PC-9 (cell line): ENCODE measurements at regions not wholly inside any gene's neighbourhood (a gene's known extent, or its start where the extent isn't known, plus 50 kb on each side); places are given as distances from the start of the nearest gene placed in this dataset.

Source experiments
- BruUV-seq: library from RNA; stranded (reverse); fragments of 400-500 nt; replicated peaks from 2 replicates; lab custom pipeline; 2021; lab: Mats Ljungman, UMichigan
- CTCF ChIA-PET: fragments of 300-600 bp; sonication (Branson Sonifier 250); formaldehyde crosslinking; loops from one replicate; lab custom pipeline; 2022; ENCODE audit warnings: antibody characterized with exemption; lab: Charles Lee
- POLR2A ChIA-PET: fragments of 300-600 bp; sonication (Branson Sonifier 250); formaldehyde crosslinking; loops from one replicate; lab custom pipeline; 2022; ENCODE audit warnings: antibody characterized with exemption; ENCODE audit not compliant: unreplicated experiment; lab: Charles Lee
- DNase-seq, 2 experiments: peaks; one replicate each; pipeline versions ENCODE4 v3.0.0 to v3.0.0-alpha.2; 2015 to 2022; ENCODE audit warnings: mixed read lengths in 1 of 2
- H2AFZ ChIP-seq: fragments of 200-600 bp; sonication (generic); 2 replicates; pipeline ENCODE4 v1.8.1; 2017; ENCODE audit warnings: antibody characterized with exemption
- H3F3A ChIP-seq: fragments of 200-600 bp; sonication (generic); 2 replicates; pipeline ENCODE4 v1.8.1; 2017; ENCODE audit warnings: antibody characterized with exemption, mild to moderate bottlenecking, low read depth; ENCODE audit not compliant: insufficient read depth
- H3K27ac ChIP-seq: fragments of 200-600 bp; sonication (generic); 2 replicates; pipeline ENCODE4 v1.6.1; 2016; ENCODE audit warnings: mixed run types
- H3K27me3 ChIP-seq: fragments of 200-600 bp; sonication (generic); 2 replicates; pipeline ENCODE4 v1.6.1; 2016; ENCODE audit warnings: low read depth, mixed run types; ENCODE audit not compliant: insufficient read depth
- H3K36me3 ChIP-seq: fragments of 200-600 bp; sonication (generic); 2 replicates; pipeline ENCODE4 v1.6.1; 2016; ENCODE audit warnings: low read depth, mixed run types
- H3K4me1 ChIP-seq: fragments of 200-600 bp; sonication (generic); replicated peaks from 2 replicates; pipeline ENCODE4 v1.6.1; 2016; ENCODE audit warnings: mixed run types; ENCODE audit not compliant: insufficient read depth
- H3K4me2 ChIP-seq: fragments of 200-600 bp; sonication (generic); 2 replicates; pipeline ENCODE4 v1.6.1; 2017; ENCODE audit warnings: mixed run types
- H3K4me3 ChIP-seq: fragments of 200-600 bp; sonication (generic); 2 replicates; pipeline ENCODE4 v1.6.1; 2016; ENCODE audit warnings: mixed run types
- H3K79me2 ChIP-seq: fragments of 200-600 bp; sonication (generic); 2 replicates; pipeline ENCODE4 v1.6.1; 2017; ENCODE audit warnings: low read depth, mixed run types
- H3K9me2 ChIP-seq: fragments of 200-600 bp; sonication (generic); 2 replicates; pipeline ENCODE4 v1.8.1; 2017; ENCODE audit warnings: mild to moderate bottlenecking; ENCODE audit not compliant: insufficient read depth
- H3K9me3 ChIP-seq: fragments of 200-600 bp; sonication (generic); 2 replicates; pipeline ENCODE4 v1.8.1; 2016; ENCODE audit warnings: low read depth; ENCODE audit not compliant: insufficient read depth
- H4K20me1 ChIP-seq: fragments of 200-600 bp; sonication (generic); 2 replicates; pipeline ENCODE4 v1.8.1; 2017; ENCODE audit not compliant: insufficient read depth
- CTCF ChIP-seq: fragments of 200-600 bp; sonication (generic); conservative IDR thresholded peaks from 2 replicates; pipeline ENCODE4 v1.6.1; 2017; ENCODE audit warnings: mixed run types, antibody characterized with exemption, mild to moderate bottlenecking, moderate library complexity
- EZH2 ChIP-seq: fragments of 200-600 bp; sonication (generic); IDR thresholded peaks from 2 replicates; pipeline ENCODE4 v1.8.0; 2017; ENCODE audit warnings: antibody characterized with exemption, low read depth
- intact Hi-C: fragments of 100-400 bp; cut with micrococcal nuclease; formaldehyde crosslinking; loops from one replicate; pipeline ENCODE4 v1.10.0; 2022; ENCODE audit not compliant: unreplicated experiment

GRCh38 chr15:95162069-95162468 is 930.7 kb downstream of the MCTP2 start:
- Histone ChIP-seq H3K4me2 (no peak overlapping the region), H3K9me2 (no peaks in the 10 kb centered on the region), H3K27me3 (no peaks in the 10 kb centered on the region), H3K27ac (no peak overlapping the region), H3K9me3 (no peaks in the 10 kb centered on the region), H3K79me2 (no peaks in the 10 kb centered on the region), H4K20me1 (no peaks in the 10 kb centered on the region), H3K4me1 (no peaks in the 10 kb centered on the region), H3F3A (no peaks in the 10 kb centered on the region), H3K4me3 (no peak overlapping the region), H2AFZ (no peak overlapping the region), H3K36me3 (no peaks in the 10 kb centered on the region)
- BruUV-seq, result no TSS peak
- DNase-seq, result no peak
- ChIA-PET CTCF (no interaction called here), POLR2A (no interaction called here)
- TF ChIP-seq EZH2 (no peak), CTCF (no peak)
- intact Hi-C loops, result no loop called here

- POLR2A ChIA-PET, result no interaction called here
- Histone ChIP-seq H3F3A (no peaks in the 10 kb centered on the region), H3K9me3 (no peaks in the 10 kb centered on the region), H3K27me3 (no peaks in the 10 kb centered on the region), H3K4me2 (no peak overlapping the region), H2AFZ (no peak overlapping the region), H3K4me1 (no peaks in the 10 kb centered on the region), H4K20me1 (no peaks in the 10 kb centered on the region), H3K4me3 (no peak overlapping the region), H3K27ac (no peak overlapping the region), H3K79me2 (no peaks in the 10 kb centered on the region), H3K36me3 (no peaks in the 10 kb centered on the region), H3K9me2 (no peaks in the 10 kb centered on the region)
- no peak for TF ChIP-seq CTCF
- TF ChIP-seq EZH2, result no peak
- no peak for DNase-seq
- CTCF ChIA-PET, result no interaction called here
- no TSS peak for BruUV-seq
- intact Hi-C loops, result no loop called here
Observed at GRCh38 chr15:95162531-95162930, 931.2 kb downstream of the MCTP2 start.

GRCh38 chr15:95162967-95163531 is 931.7 kb downstream of the MCTP2 start:
- Histone ChIP-seq H3K9me2 (no peaks in the 10 kb centered on the region), H3K4me1 (no peaks in the 10 kb centered on the region), H2AFZ (no peak overlapping the region), H4K20me1 (no peaks in the 10 kb centered on the region), H3K9me3 (no peaks in the 10 kb centered on the region), H3K27ac (no peak overlapping the region), H3K4me2 (no peak overlapping the region), H3K36me3 (no peaks in the 10 kb centered on the region), H3K79me2 (no peaks in the 10 kb centered on the region), H3K4me3 (no peak overlapping the region), H3F3A (no peaks in the 10 kb centered on the region), H3K27me3 (no peaks in the 10 kb centered on the region)
- no peak for DNase-seq
- CTCF ChIA-PET, result no interaction called here
- TF ChIP-seq EZH2 (no peak), CTCF (no peak)
- POLR2A ChIA-PET, result no interaction called here
- intact Hi-C loops, result no loop called here
- BruUV-seq, result no TSS peak
